Immature natural killer cell (primary cell): ENCODE measurements at regions not wholly inside any gene's neighbourhood (a gene's known extent, or its start where the extent isn't known, plus 50 kb on each side); places are given as distances from the start of the nearest gene placed in this dataset.
"Not testable (repeated sequence)": the region's sequence is repeated elsewhere in the genome, so short reads cannot be mapped to it uniquely, and the experiment has no call there.

ENCODE experiments used
- DNase-seq, 3 donors: peaks; one replicate each; pipeline ENCODE4 v3.0.0; 2022; ENCODE audit warnings: mixed read lengths in 1 of 3
- H3K27ac Mint-ChIP-seq, 6 donors: one replicate each; pipeline ENCODE4 v1.8.0; 2020; ENCODE audit warnings: mixed read lengths in 6 of 6, mild to moderate bottlenecking in 5 of 6, inconsistent platforms in 4 of 6, moderate library complexity in 3 of 6
- H3K27me3 Mint-ChIP-seq, 3 donors: one replicate each; pipeline ENCODE4 v1.8.0; 2020 to 2021; ENCODE audit warnings: low read depth in 3 of 3, mild to moderate bottlenecking in 3 of 3, mixed read lengths in 3 of 3, moderate library complexity in 3 of 3, inconsistent platforms in 1 of 3
- H3K36me3 Mint-ChIP-seq, 3 donors: one replicate each; pipeline ENCODE4 v1.8.0; 2020; ENCODE audit warnings: mixed read lengths in 3 of 3, inconsistent platforms in 2 of 3, mild to moderate bottlenecking in 2 of 3
- H3K4me1 Mint-ChIP-seq, 2 donors: one replicate each; pipeline ENCODE4 v1.8.0; 2020; ENCODE audit warnings: inconsistent platforms in 2 of 2, mild to moderate bottlenecking in 2 of 2, mixed read lengths in 2 of 2, moderate library complexity in 1 of 2
- H3K4me3 Mint-ChIP-seq, 5 donors: one replicate each; pipeline ENCODE4 v1.8.0; 2020; ENCODE audit warnings: mild to moderate bottlenecking in 5 of 5, mixed read lengths in 5 of 5, inconsistent platforms in 3 of 5, moderate library complexity in 3 of 5
- H3K9me3 Mint-ChIP-seq, 6 donors: one replicate each; pipeline ENCODE4 v1.8.0; 2020; ENCODE audit warnings: mild to moderate bottlenecking in 6 of 6, mixed read lengths in 6 of 6, inconsistent platforms in 4 of 6, moderate library complexity in 3 of 6

DNA sequence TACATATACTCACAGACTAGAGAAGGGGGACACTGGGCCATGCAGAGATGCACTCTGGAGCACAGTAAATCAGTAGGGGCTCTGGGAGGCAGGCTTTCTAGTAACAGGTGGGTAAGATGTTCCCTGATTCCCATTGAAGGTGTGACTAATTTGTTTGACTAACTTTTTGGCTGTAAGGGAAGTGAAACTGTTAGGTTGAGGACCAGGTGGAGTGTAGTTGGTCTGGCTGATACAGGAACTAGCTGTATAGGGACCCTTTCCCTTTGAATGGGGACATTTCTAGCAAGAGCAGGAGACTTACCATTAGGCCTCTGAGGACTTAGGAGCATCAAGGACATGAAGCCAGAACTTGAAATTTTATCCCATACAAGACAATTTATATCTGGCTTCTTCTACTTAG is 989.6 kb upstream of the COX7C start:
- H3K4me3 Mint-ChIP-seq = no peak overlapping the region
- H3K9me3 Mint-ChIP-seq = peaks cover 2 to 10% (median 5%) of the 10 kb centered on the region in 6 donors
- H3K4me1 Mint-ChIP-seq = no peaks in the 10 kb centered on the region

DNA sequence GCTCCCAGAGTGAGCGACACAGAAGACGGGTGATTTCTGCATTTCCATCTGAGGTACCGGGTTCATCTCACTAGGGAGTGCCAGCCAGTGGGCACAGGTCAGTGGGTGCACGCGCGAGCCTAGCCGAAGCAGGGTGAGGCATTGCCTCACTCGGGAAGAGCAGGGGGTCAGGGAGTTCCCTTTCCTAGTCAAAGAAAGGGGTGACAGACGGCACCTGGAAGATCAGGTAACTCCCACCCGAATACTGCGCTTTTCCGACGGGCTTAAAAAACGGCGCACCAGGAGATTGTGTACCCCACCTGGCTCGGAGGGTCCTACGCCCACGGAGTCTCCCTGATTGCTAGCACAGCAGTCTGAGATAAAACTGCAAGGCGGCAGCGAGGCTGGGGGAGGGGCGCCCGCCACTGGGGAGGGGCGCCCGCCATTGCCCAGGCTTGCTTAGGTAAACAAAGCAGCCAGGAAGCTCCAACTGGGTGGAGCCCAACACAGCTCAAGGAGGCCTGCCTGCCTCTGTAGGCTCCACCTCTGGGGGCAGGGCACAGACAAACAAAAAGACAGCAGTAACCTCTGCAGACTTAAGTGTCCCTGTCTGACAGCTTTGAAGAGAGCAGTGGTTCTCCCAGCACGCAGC is 979.1 kb upstream of the COX7C start:
- H3K9me3 Mint-ChIP-seq = peaks cover 4 to 17% (median 6%) of the 10 kb centered on the region in 6 donors
- not testable (repeated sequence) for H3K4me3 Mint-ChIP-seq, H3K27ac Mint-ChIP-seq, H3K36me3 Mint-ChIP-seq, DNase-seq, H3K27me3 Mint-ChIP-seq, H3K4me1 Mint-ChIP-seq

More for the DNA sequence above, 989.6 kb upstream of the COX7C start:
- no peak for DNase-seq
- H3K27me3 Mint-ChIP-seq = peaks cover 0 to 2% (median 0%) of the 10 kb centered on the region in 3 donors
- no peaks in the 10 kb centered on the region for H3K36me3 Mint-ChIP-seq
- no peak overlapping the region for H3K27ac Mint-ChIP-seq

DNA sequence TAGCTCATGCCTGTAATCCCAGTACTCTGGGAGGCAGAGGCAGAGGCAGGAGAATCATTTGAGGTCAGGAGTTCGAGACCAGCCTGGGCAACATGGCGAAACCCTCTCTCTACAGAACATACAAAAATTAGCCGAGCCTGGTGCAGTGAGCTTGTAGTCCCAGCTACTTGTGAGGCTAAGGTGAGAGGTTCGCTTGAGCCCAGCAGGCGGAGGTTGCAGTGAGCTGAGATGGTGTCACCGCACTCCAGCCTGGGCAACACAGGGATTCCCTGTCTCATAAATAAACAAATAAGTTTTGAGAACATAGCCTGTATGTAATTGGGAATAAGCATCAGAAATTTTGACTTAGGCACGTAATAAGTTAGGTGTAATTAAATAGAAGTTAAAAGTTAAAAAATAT is 971.7 kb upstream of the COX7C start:
- no peak for DNase-seq
- H3K4me1 Mint-ChIP-seq = no peaks in the 10 kb centered on the region
- no peaks in the 10 kb centered on the region for H3K36me3 Mint-ChIP-seq
- H3K9me3 Mint-ChIP-seq = peaks cover 3 to 29% (median 9%) of the 10 kb centered on the region in 6 donors
- no peak overlapping the region for H3K27ac Mint-ChIP-seq
- no peak overlapping the region for H3K4me3 Mint-ChIP-seq
- H3K27me3 Mint-ChIP-seq = peaks cover 0 to 1% (median 0%) of the 10 kb centered on the region in 3 donors

DNA sequence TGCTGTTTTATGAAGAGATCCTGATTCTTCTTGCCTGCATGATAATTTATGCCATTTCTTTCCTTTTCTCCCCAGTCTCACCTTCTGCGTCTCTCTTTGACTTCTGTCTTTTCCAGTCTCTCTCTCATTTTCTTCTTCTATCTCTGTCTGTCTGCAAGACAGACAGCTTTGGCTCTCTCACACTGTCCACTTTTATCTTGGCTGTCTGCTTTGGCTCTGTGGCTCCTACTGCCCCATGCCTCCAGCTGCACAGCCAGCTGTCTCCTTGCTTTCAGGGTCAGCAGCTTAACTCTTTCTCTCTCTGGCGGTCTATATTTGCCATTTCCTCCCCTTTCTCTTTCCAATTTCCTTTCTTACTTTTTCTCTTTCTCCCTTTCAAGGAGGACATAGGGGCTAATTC is 971.1 kb upstream of the COX7C start:
- H3K27me3 Mint-ChIP-seq = peaks cover 0 to 1% (median 0%) of the 10 kb centered on the region in 3 donors
- peaks cover 4 to 29% (median 11%) of the 10 kb centered on the region in 6 donors for H3K9me3 Mint-ChIP-seq
- no peaks in the 10 kb centered on the region for H3K36me3 Mint-ChIP-seq
- H3K4me3 Mint-ChIP-seq = no peak overlapping the region
- no peak for DNase-seq
- H3K4me1 Mint-ChIP-seq = no peaks in the 10 kb centered on the region
- H3K27ac Mint-ChIP-seq = no peak overlapping the region

DNA sequence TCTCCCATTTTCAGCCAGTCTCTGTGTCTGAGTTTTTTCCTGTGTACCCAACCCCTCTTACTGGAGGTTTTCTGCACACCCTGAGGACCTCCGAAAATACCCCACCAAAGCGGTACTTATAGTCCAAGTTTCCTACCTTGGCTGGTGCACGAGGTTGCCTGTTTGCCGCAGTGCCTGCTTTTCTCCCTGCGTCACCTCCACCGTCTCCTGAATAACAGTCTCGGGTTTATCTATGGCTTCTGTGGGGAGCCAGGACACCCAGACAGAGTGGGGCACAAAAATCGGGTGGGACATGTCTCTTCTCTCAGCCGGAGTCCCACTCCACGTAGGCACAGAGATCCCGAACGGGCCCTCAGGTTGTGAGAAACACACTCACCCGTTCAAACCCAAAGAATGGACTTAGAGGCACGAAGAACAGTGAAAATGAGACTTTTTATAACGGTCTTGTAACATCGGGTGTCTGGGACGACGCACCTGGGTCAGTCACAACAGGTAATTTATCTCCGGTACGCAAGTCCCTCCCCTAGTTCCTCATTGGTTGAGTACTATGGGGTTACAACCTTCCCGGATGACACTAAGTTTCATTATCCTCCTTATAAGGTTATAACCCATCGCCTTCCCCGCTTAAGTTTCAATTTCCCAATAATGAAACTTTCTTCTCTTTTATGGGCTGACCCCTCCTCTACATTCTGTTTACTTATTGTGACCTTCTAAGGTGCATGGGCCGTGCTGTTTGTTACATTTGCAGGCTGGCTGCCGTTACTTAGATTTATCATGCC is 970.2 kb upstream of the COX7C start:
- H3K27me3 Mint-ChIP-seq = peaks cover 0 to 1% (median 0%) of the 10 kb centered on the region in 3 donors
- no peaks in the 10 kb centered on the region for H3K4me1 Mint-ChIP-seq
- peaks cover 4 to 29% (median 11%) of the 10 kb centered on the region in 6 donors for H3K9me3 Mint-ChIP-seq
- H3K4me3 Mint-ChIP-seq = no peak overlapping the region
- no peak for DNase-seq
- no peaks in the 10 kb centered on the region for H3K36me3 Mint-ChIP-seq
- no peak overlapping the region for H3K27ac Mint-ChIP-seq

DNA sequence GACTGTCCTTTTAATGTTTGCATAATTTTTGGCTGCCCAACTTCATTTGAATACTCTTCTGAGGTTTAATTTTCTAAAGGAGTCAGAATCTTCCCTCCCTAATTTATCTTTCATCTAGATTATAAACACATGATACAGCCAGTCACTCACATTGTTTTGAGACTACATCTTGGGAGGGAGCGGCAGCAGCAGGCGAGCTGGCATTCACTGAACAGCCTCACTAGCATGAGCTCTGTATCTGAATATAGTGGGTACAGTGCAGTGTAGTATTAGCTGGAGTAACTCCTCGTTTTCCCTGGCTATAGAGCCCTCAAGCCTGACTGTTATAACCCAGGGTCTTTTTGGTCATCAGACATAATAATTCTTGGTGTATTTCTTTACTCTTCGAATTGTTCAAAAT is 969.2 kb upstream of the COX7C start:
- Mint-ChIP-seq H3K27ac (no peak overlapping the region), H3K9me3 (peaks cover 4 to 29% (median 11%) of the 10 kb centered on the region in 6 donors), H3K4me3 (no peak overlapping the region), H3K36me3 (no peaks in the 10 kb centered on the region), H3K27me3 (peaks cover 0 to 1% (median 0%) of the 10 kb centered on the region in 3 donors), H3K4me1 (no peaks in the 10 kb centered on the region)
- no peak for DNase-seq

DNA sequence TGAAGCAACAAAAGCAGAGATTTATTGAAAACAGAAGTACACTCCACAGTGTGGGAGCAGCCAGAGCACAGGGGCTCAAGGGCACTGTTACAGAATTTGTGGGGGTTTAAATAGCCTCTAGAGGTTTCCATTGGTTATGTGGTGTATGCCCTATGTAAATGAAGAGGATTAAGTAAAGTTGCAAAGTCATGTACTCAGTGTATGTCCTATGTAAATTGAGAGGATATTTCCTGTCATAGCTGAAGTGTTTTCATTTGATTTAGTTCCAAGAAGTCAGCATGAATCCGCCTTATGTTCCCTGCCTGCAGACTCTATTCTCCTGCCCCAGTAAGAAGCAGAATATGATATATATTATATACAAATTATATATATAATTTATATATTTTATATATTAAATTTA is 966.0 kb upstream of the COX7C start:
- Mint-ChIP-seq H3K36me3 (no peaks in the 10 kb centered on the region), H3K9me3 (peaks cover 8 to 50% (median 20%) of the 10 kb centered on the region in 6 donors), H3K4me3 (no peak overlapping the region), H3K4me1 (no peaks in the 10 kb centered on the region), H3K27me3 (peaks cover 0 to 1% (median 0%) of the 10 kb centered on the region in 3 donors), H3K27ac (no peak overlapping the region)
- DNase-seq = no peak

DNA sequence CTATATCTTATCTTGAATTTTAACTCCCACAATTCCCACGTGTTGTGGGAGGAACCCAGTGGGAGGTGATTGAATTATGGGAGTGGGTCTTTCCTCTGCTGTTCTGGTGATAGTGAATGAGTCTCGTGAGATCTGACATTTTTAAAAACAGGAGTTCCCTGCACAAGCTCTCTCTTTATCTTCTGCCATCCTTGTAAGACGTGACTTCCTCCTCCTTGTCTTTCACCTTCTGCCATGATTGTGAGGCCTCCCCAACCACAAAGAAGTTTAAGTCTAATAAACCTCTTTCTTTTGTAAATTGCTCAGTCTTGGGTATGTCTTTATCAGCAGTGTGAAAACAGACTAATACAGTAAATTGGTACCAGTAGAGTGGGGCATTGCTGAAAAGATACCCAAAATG is 963.6 kb upstream of the COX7C start:
- H3K27me3 Mint-ChIP-seq = not testable (repeated sequence)

DNA sequence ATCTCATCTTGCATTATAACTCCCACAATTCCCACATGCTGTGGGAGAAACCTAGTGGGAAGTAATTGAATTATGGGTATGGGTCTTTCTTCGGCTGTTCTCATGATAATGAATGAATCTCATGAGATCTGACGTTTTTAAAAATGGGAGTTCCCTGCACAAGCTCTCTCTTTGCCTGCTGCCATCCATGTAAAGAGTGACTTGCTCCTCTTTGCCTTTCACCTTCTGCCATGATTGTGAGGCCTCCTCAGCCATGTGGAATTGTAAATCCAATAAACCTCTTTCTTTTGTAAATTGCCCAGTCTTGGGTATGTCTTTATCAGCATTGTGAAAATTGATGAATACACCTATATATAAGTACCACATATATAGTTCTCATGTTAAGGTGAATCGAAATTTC is 961.7 kb upstream of the COX7C start:
- H3K9me3 Mint-ChIP-seq = peaks cover 9 to 34% (median 19%) of the 10 kb centered on the region in 6 donors
- no peaks in the 10 kb centered on the region for H3K36me3 Mint-ChIP-seq
- no peak for DNase-seq
- H3K27ac Mint-ChIP-seq = no peak overlapping the region
- no peaks in the 10 kb centered on the region for H3K27me3 Mint-ChIP-seq
- no peak overlapping the region for H3K4me3 Mint-ChIP-seq
- no peaks in the 10 kb centered on the region for H3K4me1 Mint-ChIP-seq

More for the DNA sequence above, 963.6 kb upstream of the COX7C start:
- not testable (repeated sequence) for H3K27ac Mint-ChIP-seq, H3K36me3 Mint-ChIP-seq, H3K4me1 Mint-ChIP-seq, H3K4me3 Mint-ChIP-seq, DNase-seq
- H3K9me3 Mint-ChIP-seq = peaks cover 10 to 34% (median 18%) of the 10 kb centered on the region in 6 donors

DNA sequence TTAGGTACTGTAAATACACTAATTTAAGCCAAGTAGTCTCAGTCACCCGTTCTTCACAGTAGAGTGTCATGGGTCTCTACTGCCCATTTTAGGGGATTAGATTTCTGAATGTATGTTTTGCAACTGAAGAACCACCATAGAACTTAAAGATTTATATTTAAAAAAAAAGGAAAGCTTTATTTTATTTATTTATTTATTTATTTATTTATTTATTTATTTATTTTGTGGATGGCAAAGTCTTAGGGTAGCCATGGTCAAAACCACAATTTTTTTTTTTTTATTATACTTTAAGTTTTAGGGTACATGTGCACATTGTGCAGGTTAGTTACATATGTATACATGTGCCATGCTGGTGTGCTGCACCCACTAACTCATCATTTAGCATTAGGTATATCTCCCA is 960.4 kb upstream of the COX7C start:
- not testable (repeated sequence) for H3K27ac Mint-ChIP-seq, H3K4me1 Mint-ChIP-seq, DNase-seq, H3K27me3 Mint-ChIP-seq, H3K4me3 Mint-ChIP-seq, H3K36me3 Mint-ChIP-seq
- H3K9me3 Mint-ChIP-seq = peaks cover 10 to 34% (median 19%) of the 10 kb centered on the region in 6 donors

DNA sequence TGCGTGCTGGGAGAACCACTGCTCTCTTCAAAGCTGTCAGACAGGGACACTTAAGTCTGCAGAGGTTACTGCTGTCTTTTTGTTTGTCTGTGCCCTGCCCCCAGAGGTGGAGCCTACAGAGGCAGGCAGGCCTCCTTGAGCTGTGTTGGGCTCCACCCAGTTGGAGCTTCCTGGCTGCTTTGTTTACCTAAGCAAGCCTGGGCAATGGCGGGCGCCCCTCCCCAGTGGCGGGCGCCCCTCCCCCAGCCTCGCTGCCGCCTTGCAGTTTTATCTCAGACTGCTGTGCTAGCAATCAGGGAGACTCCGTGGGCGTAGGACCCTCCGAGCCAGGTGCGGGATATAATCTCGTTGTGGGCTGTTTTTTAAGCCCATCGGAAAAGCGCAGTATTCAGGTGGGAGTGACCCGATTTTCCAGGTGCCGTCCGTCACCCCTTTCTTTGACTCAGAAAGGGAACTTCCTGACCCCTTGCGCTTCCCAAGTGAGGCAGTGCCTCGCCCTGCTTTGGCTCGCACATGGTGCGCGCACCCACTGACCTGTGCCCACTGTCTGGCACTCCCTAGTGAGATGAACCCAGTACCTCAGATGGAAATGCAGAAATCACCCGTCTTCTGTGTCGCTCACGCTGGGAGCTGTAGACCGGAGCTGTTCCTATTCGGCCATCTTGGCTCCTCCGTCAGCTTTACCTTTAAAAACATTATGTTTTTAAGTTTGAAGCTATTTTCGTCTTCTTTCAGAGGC is 954.6 kb upstream of the COX7C start:
- not testable (repeated sequence) for H3K4me1 Mint-ChIP-seq, DNase-seq, H3K27me3 Mint-ChIP-seq, H3K4me3 Mint-ChIP-seq, H3K27ac Mint-ChIP-seq, H3K36me3 Mint-ChIP-seq
- peaks cover 5 to 30% (median 18%) of the 10 kb centered on the region in 6 donors for H3K9me3 Mint-ChIP-seq

DNA sequence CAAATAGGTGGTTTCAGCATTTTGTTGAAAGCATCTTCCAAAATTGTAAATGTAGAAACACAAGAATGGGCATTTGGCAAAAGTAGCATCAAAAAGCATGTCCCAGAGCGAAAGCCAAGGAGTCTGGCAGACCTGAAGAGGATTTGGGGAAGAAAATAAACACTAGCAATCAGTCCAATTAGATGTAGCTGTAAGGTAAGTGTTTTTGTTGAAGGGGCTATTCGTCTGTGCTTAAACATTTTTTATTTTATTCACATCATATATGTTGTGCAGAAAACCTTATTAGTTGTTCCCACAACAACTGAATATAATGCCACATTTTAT is 954.1 kb upstream of the COX7C start:
- Mint-ChIP-seq H3K36me3 (no peaks in the 10 kb centered on the region), H3K4me1 (no peaks in the 10 kb centered on the region), H3K9me3 (peaks cover 5 to 35% (median 22%) of the 10 kb centered on the region in 6 donors), H3K27ac (no peak overlapping the region), H3K4me3 (no peak overlapping the region), H3K27me3 (peaks cover 0 to 2% (median 0%) of the 10 kb centered on the region in 3 donors)
- DNase-seq = no peak

DNA sequence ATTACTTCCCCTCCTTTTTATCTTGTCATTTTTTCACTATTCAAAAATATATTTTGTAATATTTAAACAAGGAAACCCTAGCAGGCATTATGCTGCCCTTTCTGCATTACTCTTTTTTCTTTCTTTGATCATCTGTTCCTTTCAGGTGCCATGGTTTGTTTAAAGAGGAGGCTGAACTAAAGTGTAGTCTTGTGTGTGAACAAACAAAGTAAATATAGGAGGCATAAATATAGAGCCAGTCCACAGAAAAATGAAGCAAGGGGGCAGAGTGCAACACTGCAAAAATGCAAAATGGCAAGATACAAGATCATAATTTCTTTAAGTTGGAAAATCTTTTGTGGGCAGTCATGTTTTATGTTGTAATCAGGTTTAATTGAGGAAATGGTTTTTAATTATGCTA is 947.3 kb upstream of the COX7C start:
- no peak overlapping the region for H3K4me3 Mint-ChIP-seq
- no peak for DNase-seq

More for the DNA sequence above, 947.3 kb upstream of the COX7C start:
- Mint-ChIP-seq H3K4me1 (no peaks in the 10 kb centered on the region), H3K27me3 (peaks cover 0 to 2% (median 0%) of the 10 kb centered on the region in 3 donors), H3K9me3 (peaks cover 4 to 35% (median 19%) of the 10 kb centered on the region in 6 donors), H3K36me3 (no peaks in the 10 kb centered on the region), H3K27ac (no peak overlapping the region)
